ENCODE measurements at regions not wholly inside any gene's neighbourhood (a gene's known extent, or its start where the extent isn't known, plus 50 kb on each side); places are given as distances from the start of the nearest gene placed in this dataset.

DNA sequence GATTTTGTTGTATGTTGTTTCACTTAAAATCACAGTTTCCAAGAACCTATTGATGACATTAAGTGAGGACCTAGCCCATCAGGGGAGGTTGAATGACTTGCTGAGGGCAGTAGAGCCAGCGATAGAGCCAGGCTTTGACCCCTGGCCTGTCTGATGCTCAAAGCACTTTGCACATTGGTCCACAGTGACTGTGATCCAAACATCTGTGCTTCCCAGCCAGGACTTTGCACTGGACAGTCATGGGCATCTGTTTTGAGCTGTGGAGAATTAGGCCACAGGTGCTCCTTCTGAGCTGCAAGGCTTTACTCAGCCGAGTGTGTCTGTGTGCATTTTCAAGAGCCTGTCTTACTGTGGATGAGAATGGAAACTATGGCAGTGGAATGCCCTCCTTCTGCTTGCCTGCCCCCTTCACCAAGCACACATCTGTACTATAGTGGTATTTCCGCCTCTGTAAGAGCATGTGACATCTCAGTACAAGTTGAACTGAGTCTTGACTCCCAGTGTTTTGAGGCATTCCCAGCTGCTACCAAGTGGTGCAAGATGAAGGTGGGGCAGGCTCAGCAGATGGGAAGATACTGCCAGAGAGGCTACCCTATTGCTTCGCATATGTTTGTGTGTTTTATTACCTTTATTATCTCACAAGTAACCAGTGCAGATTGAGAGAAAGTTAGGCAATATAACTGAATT lies 72.7 kb upstream of the AOAH start (continued):
- TF ChIP-seq ZNF263 (CRISPR knock-in tag; IDR thresholded peaks at IDR 0.05) (0 out of 2 replicates have a peak, but pooled peaks have one; percentile 31), SOX13 (IDR thresholded peaks at IDR 0.05) (no peak), SOX13 (CRISPR knock-in tag; conservative IDR thresholded peaks at IDR 0.05 in 1 of 2, IDR thresholded peaks at IDR 0.05 in 1 of 2) (peak in 1 of 2 experiments; percentile 64; a peak in 2 of 4 replicates), EP300 (IDR thresholded peaks at IDR 0.05; ENCODE audit: low read depth in 2 of 2, low read length in 2 of 2) (peak in 1 of 2 experiments; percentile 50; a peak in 1 of 4 replicates), EP300 (CRISPR knock-in tag; IDR thresholded peaks at IDR 0.05; ENCODE audit: borderline replicate concordance) (no peak), HOMEZ (CRISPR knock-in tag; IDR thresholded peaks at IDR 0.05; ENCODE audit: low read depth) (peak; percentile 70; the same call in 1 of the 2 replicates), ZNF225 (CRISPR knock-in tag; IDR thresholded peaks at IDR 0.05) (no peak), KDM6A (CRISPR knock-in tag; IDR thresholded peaks at IDR 0.05; ENCODE audit: low read depth) (no peak; the same call in 1 of the 2 replicates), POGZ (CRISPR knock-in tag; IDR thresholded peaks at IDR 0.05) (peak; percentile 92), ZFP90 (CRISPR knock-in tag; IDR thresholded peaks at IDR 0.05; ENCODE audit: borderline replicate concordance) (no peak), ZNF687 (CRISPR knock-in tag; IDR thresholded peaks at IDR 0.05) (peak; percentile 56; the same call in 1 of the 2 replicates), SALL1 (CRISPR knock-in tag; IDR thresholded peaks at IDR 0.05) (peak; percentile 94), ZNF292 (CRISPR knock-in tag; IDR thresholded peaks at IDR 0.05; ENCODE audit: borderline replicate concordance, low read depth) (peak; percentile 85; the same call in 1 of the 2 replicates), CC2D1A (CRISPR knock-in tag; IDR thresholded peaks at IDR 0.05) (no peak), BCL6 (CRISPR knock-in tag; IDR thresholded peaks at IDR 0.05) (peak; percentile 25; the same call in 1 of the 2 replicates), HDAC1 (CRISPR knock-in tag; IDR thresholded peaks at IDR 0.05) (peak; percentile 85), JUN (CRISPR knock-in tag; IDR thresholded peaks at IDR 0.05) (0 out of 2 replicates have a peak, but pooled peaks have one; percentile 13), ZNF572 (CRISPR knock-in tag; IDR thresholded peaks at IDR 0.05) (no peak), PAXIP1 (CRISPR knock-in tag; conservative IDR thresholded peaks at IDR 0.05) (peak; percentile 79), FOXA3 (CRISPR knock-in tag; IDR thresholded peaks at IDR 0.05) (peak; percentile 38; the same call in 1 of the 2 replicates), TEAD3 (CRISPR knock-in tag; optimal IDR thresholded peaks at IDR 0.05; ENCODE audit: borderline replicate concordance) (peak; percentile 56), ESRRA (CRISPR knock-in tag; IDR thresholded peaks at IDR 0.05; ENCODE audit: low read depth) (peak; percentile 70; the same call in 1 of the 2 replicates)

Data from HepG2 (cell line).